Endothelial cell of umbilical vein (primary cell): ENCODE measurements at regions not wholly inside any gene's neighbourhood (a gene's known extent, or its start where the extent isn't known, plus 50 kb on each side); places are given as distances from the start of the nearest gene placed in this dataset.

Experiments used
- EZH2 ChIP-seq: IDR thresholded peaks from 2 replicates; pipeline ENCODE4 v1.6.1; 2012; ENCODE audit warnings: borderline replicate concordance, low read depth, mild to moderate bottlenecking, moderate library complexity, low read length, inconsistent platforms; ENCODE audit not compliant: severe bottlenecking
- FOS ChIP-seq: IDR thresholded peaks from 2 replicates; pipeline ENCODE4 v1.6.1; 2011; ENCODE audit warnings: mild to moderate bottlenecking, low read length, moderate library complexity, borderline replicate concordance; ENCODE audit not compliant: insufficient read depth
- GATA2 ChIP-seq: IDR thresholded peaks from 2 replicates; pipeline ENCODE4 v1.7.0; 2011; ENCODE audit warnings: low read depth, mild to moderate bottlenecking, moderate library complexity, mixed read lengths, low read length; ENCODE audit not compliant: insufficient read length, insufficient read depth
- JUN ChIP-seq: IDR thresholded peaks from 2 replicates; pipeline ENCODE4 v1.6.1; 2011; ENCODE audit warnings: borderline replicate concordance, low read depth; ENCODE audit not compliant: insufficient read length, insufficient read depth
- POLR2A ChIP-seq: IDR thresholded peaks from 2 replicates; pipeline ENCODE4 v1.6.1; 2012; ENCODE audit warnings: low read depth, mild to moderate bottlenecking, control low read depth, low read length
- POLR2AphosphoS5 ChIP-seq: IDR thresholded peaks from 2 replicates; pipeline ENCODE4 v1.6.1; 2012; ENCODE audit warnings: low read depth, mild to moderate bottlenecking, control low read depth, low read length, moderate library complexity; ENCODE audit not compliant: insufficient read depth
- TF ChIP-seq, protein P1 (sequence below), 2 donors: IDR thresholded peaks; 1 replicate in 1 of 2; 2 replicates in 1 of 2; pipeline ENCODE4 v1.5.1; 2011; ENCODE audit warnings: low read length in 2 of 2, mild to moderate bottlenecking in 2 of 2, moderate library complexity in 2 of 2, control low read depth in 1 of 2, inconsistent platforms in 1 of 2, low read depth in 1 of 2; ENCODE audit not compliant: insufficient read depth in 1 of 2; ENCODE audit errors: extremely low read depth in 1 of 2
- TF ChIP-seq, protein P2 (sequence below): IDR thresholded peaks from 2 replicates; pipeline ENCODE4 v1.6.1; 2011; ENCODE audit not compliant: insufficient read depth, insufficient read length

DNA sequence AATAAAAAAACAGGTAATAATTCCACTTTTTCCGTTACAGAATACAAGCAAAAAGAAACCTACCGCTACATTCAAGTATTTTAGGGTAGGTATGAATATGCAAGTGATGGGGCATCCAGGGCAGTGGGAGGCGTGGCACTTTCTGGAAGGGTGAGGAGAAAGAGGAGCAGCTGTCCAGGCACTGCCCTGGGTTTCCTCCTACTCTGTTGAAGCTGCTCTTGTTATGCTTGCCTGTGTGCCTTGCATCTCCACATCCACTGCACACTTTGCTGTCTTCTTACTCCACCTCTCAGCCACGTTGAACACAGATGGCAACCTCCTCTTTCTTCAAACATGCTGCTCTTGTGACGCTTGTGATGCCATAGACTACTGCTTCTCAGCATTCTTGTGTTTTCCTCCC is 83.2 kb downstream of the RPE65 start:
- TF ChIP-seq, protein P1, sequence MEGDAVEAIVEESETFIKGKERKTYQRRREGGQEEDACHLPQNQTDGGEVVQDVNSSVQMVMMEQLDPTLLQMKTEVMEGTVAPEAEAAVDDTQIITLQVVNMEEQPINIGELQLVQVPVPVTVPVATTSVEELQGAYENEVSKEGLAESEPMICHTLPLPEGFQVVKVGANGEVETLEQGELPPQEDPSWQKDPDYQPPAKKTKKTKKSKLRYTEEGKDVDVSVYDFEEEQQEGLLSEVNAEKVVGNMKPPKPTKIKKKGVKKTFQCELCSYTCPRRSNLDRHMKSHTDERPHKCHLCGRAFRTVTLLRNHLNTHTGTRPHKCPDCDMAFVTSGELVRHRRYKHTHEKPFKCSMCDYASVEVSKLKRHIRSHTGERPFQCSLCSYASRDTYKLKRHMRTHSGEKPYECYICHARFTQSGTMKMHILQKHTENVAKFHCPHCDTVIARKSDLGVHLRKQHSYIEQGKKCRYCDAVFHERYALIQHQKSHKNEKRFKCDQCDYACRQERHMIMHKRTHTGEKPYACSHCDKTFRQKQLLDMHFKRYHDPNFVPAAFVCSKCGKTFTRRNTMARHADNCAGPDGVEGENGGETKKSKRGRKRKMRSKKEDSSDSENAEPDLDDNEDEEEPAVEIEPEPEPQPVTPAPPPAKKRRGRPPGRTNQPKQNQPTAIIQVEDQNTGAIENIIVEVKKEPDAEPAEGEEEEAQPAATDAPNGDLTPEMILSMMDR (IDR thresholded peaks at IDR 0.05; ENCODE audit: extremely low read depth in 1 of 2, insufficient read depth in 1 of 2, low read depth in 1 of 2, low read length in 2 of 2), result no peak
- TF ChIP-seq, protein P2, sequence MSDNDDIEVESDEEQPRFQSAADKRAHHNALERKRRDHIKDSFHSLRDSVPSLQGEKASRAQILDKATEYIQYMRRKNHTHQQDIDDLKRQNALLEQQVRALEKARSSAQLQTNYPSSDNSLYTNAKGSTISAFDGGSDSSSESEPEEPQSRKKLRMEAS, result no peak
- TF ChIP-seq POLR2A (no peak), EZH2 (no peak), POLR2AphosphoS5 (no peak), FOS (no peak), GATA2 (no peak), JUN (no peak)
